Right lobe of liver (tissue), 4 donors: ENCODE measurements at regions not wholly inside any gene's neighbourhood (a gene's known extent, or its start where the extent isn't known, plus 50 kb on each side); places are given as distances from the start of the nearest gene placed in this dataset.

ENCODE experiments used
- POLR2A ChIP-seq: fragments of 450-650 bp; IDR thresholded peaks from one replicate; pipeline ENCODE4 v1.6.1; 2017; ENCODE audit warnings: antibody characterized with exemption, mild to moderate bottlenecking
- TF ChIP-seq, protein P1 (sequence below), 4 donors: fragments of 200-600 bp in 3 of 4; fragments of 450-650 bp in 1 of 4; IDR thresholded peaks; one replicate each; pipeline versions ENCODE4 v1.5.1 to v1.8.0; 2016 to 2022; ENCODE audit warnings: antibody characterized with exemption in 4 of 4, mild to moderate bottlenecking in 2 of 4
- donor health status: DM: no; HTN: no; CAD: no.
- donor health status: DM: no; HTN: no; CAD: no.
- donor health status: DM: no; HTN: yes; CAD: no.

DNA sequence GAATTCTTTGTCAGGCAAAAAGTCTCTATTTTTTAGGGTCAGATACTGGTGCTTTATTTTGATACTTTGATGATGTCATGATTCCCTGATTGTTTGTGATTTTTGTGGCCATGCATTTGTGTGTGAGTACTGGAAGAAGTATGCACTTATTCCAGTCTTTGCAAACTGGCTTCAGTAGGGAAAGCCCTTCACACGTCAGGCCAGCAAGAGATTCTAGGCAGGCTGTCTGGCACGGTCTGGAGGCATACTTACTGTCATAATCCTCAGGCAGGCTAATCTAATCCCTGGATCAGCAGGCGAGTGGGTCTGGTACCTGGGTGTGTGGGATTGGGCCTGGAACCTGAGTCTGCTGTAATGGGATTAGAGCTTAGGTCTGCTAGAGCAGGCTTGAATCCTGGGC lies 391.8 kb upstream of the MMS22L start:
- TF ChIP-seq POLR2A, result no peak
- TF ChIP-seq, protein P1, sequence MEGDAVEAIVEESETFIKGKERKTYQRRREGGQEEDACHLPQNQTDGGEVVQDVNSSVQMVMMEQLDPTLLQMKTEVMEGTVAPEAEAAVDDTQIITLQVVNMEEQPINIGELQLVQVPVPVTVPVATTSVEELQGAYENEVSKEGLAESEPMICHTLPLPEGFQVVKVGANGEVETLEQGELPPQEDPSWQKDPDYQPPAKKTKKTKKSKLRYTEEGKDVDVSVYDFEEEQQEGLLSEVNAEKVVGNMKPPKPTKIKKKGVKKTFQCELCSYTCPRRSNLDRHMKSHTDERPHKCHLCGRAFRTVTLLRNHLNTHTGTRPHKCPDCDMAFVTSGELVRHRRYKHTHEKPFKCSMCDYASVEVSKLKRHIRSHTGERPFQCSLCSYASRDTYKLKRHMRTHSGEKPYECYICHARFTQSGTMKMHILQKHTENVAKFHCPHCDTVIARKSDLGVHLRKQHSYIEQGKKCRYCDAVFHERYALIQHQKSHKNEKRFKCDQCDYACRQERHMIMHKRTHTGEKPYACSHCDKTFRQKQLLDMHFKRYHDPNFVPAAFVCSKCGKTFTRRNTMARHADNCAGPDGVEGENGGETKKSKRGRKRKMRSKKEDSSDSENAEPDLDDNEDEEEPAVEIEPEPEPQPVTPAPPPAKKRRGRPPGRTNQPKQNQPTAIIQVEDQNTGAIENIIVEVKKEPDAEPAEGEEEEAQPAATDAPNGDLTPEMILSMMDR (IDR thresholded peaks at IDR 0.05), result no peak
